ENCODE measurements at regions not wholly inside any gene's neighbourhood (a gene's known extent, or its start where the extent isn't known, plus 50 kb on each side); places are given as distances from the start of the nearest gene placed in this dataset.

DNA sequence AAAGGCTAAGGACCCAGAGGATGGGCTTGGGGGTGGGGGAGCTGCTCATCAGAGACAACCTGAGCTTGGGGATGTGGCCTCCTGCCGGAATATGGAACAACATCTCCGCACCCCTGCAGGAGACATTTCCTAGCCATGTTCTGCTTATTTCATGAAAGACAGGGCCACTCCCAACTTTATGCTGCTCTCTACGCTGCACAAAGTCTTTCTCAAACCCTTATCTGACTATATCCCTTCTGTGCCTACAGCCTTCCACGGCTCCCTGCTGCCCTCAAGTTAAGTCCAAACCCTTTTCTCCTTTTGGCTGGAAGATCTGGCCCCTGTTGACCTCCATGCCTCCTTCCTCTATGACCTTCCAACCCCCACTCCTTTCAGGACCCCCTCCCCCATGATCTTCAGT is 562.0 kb downstream of the MN1 start:
- ATAC-seq: peak; percentile 13; the same call in 2 of the 3 replicates
- TF ChIP-seq CSDC2 (CRISPR knock-in tag; IDR thresholded peaks at IDR 0.05): 0 out of 2 replicates have a peak, but pooled peaks have one; percentile 75
- TF ChIP-seq ZNF8 (CRISPR knock-in tag; IDR thresholded peaks at IDR 0.05): no peak
- no peak for TF ChIP-seq PPARA (CRISPR knock-in tag; IDR thresholded peaks at IDR 0.05; ENCODE audit: borderline replicate concordance)
- TF ChIP-seq, protein P1, sequence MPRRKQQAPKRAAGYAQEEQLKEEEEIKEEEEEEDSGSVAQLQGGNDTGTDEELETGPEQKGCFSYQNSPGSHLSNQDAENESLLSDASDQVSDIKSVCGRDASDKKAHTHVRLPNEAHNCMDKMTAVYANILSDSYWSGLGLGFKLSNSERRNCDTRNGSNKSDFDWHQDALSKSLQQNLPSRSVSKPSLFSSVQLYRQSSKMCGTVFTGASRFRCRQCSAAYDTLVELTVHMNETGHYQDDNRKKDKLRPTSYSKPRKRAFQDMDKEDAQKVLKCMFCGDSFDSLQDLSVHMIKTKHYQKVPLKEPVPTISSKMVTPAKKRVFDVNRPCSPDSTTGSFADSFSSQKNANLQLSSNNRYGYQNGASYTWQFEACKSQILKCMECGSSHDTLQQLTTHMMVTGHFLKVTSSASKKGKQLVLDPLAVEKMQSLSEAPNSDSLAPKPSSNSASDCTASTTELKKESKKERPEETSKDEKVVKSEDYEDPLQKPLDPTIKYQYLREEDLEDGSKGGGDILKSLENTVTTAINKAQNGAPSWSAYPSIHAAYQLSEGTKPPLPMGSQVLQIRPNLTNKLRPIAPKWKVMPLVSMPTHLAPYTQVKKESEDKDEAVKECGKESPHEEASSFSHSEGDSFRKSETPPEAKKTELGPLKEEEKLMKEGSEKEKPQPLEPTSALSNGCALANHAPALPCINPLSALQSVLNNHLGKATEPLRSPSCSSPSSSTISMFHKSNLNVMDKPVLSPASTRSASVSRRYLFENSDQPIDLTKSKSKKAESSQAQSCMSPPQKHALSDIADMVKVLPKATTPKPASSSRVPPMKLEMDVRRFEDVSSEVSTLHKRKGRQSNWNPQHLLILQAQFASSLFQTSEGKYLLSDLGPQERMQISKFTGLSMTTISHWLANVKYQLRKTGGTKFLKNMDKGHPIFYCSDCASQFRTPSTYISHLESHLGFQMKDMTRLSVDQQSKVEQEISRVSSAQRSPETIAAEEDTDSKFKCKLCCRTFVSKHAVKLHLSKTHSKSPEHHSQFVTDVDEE (CRISPR knock-in tag; IDR thresholded peaks at IDR 0.05): no peak
- TF ChIP-seq TOX (CRISPR knock-in tag; IDR thresholded peaks at IDR 0.05; ENCODE audit: borderline replicate concordance): no peak
- no peak for TF ChIP-seq BACH2 (CRISPR knock-in tag; IDR thresholded peaks at IDR 0.05; ENCODE audit: borderline replicate concordance)
- no peak for TF ChIP-seq TCF4 (CRISPR knock-in tag; IDR thresholded peaks at IDR 0.05; ENCODE audit: borderline replicate concordance)
- TF ChIP-seq ZFP3 (CRISPR knock-in tag; IDR thresholded peaks at IDR 0.05): no peak

DNA sequence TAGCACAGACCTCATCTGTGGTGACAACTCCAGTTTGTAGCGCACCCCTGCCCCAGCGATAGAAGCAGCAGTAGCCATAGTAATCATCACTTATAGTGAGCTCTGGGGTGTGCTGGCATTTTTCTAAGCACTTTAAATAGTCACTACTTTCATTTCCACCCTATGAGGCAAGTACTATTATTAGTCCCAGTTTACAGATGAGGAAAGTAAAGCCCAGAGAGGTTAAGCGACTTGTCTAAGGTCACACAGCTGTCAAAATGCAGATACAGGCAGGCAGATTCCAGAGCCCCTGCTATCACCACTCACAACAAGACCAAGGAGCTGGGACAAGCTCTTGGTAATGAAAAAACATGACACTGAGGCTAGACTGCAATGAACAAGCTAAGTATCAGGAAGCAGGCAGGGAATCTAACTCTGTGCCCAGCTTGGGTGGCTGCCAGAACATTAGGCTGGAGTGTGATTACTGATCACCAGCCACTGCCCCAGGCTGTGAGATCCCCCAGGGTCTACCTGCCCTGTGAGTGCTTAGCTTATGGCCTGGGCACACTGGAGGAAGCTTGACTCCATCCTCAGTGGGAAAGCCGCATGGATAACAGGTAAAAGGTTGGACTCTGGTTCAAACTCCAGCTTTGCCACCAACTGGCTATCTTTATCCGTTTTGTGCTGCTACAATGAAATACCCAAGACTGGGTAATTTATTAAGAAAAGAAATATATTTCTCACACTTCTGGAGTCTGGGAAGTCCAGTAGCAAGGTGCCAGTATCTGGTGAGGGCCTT is 561.1 kb downstream of the MN1 start:
- ATAC-seq: no peak
- TF ChIP-seq ZNF565 (CRISPR knock-in tag; conservative IDR thresholded peaks at IDR 0.05; ENCODE audit: low read depth): no peak
- no peak for TF ChIP-seq GLIS3 (CRISPR knock-in tag; IDR thresholded peaks at IDR 0.05)
- no peak for TF ChIP-seq PPARA (CRISPR knock-in tag; IDR thresholded peaks at IDR 0.05; ENCODE audit: borderline replicate concordance)
- TF ChIP-seq, protein P2, sequence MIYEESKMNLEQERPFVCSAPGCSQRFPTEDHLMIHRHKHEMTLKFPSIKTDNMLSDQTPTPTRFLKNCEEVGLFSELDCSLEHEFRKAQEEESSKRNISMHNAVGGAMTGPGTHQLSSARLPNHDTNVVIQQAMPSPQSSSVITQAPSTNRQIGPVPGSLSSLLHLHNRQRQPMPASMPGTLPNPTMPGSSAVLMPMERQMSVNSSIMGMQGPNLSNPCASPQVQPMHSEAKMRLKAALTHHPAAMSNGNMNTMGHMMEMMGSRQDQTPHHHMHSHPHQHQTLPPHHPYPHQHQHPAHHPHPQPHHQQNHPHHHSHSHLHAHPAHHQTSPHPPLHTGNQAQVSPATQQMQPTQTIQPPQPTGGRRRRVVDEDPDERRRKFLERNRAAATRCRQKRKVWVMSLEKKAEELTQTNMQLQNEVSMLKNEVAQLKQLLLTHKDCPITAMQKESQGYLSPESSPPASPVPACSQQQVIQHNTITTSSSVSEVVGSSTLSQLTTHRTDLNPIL (CRISPR knock-in tag; IDR thresholded peaks at IDR 0.05; ENCODE audit: low read depth): no peak
- no peak for TF ChIP-seq ZC3H10 (CRISPR knock-in tag; IDR thresholded peaks at IDR 0.05)
- no peak for TF ChIP-seq ZFP3 (CRISPR knock-in tag; IDR thresholded peaks at IDR 0.05)
- TF ChIP-seq ARNTL (CRISPR knock-in tag; IDR thresholded peaks at IDR 0.05; ENCODE audit: borderline replicate concordance, low read depth): no peak
- no peak for TF ChIP-seq TCF4 (CRISPR knock-in tag; IDR thresholded peaks at IDR 0.05; ENCODE audit: borderline replicate concordance)
- no peak for TF ChIP-seq CSDC2 (CRISPR knock-in tag; IDR thresholded peaks at IDR 0.05)
- no peak for TF ChIP-seq OSR1 (CRISPR knock-in tag; IDR thresholded peaks at IDR 0.05)
- TF ChIP-seq ZFP30 (CRISPR knock-in tag; IDR thresholded peaks at IDR 0.05): no peak
- no peak for TF ChIP-seq BACH2 (CRISPR knock-in tag; IDR thresholded peaks at IDR 0.05; ENCODE audit: borderline replicate concordance)

DNA sequence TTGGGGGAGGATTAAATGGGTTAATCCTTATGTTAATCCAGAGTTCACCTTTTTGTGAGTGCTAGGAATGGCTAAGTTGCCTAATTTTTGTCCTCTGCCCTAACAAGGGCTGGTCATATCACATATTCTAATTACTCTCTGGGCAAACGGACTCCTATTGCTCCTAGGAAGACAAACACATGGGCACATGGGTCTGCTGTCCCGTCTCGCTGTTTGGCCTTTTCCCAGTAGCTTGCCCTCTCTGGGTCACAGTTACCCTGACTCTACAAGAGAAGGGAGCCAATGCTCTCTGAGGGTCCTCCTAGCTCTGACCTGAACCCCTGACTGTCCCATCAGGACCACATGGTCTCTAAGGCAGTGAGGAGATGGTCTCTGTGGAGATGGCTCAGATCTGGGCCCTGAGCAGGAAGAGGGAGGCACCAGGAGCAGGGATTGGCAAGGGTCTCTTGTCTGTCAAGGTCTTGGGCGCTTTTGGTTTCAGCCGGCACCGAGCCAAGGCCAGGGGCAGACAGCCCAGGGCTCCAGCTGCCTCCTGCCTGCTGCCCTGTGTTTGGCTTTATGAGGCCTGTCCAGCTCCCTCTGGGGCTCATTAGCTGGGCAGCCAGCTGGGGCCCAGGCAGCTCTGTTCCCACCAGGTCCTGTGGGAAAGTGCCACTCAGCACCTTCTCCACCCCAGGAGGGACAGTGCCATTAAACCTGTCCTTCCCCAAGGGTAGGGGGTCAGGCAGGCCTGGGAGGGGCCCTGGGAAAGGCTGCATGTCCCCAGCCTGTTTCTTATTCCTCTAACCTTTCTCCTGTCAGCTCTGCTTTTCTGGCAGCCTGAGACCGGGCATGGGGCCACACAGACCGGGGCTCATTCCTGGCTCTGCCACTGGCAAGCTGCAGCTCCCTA is 559.9 kb downstream of the MN1 start:
- ATAC-seq: peak; percentile 53
- TF ChIP-seq SNAI2 (CRISPR knock-in tag; IDR thresholded peaks at IDR 0.05): 0 out of 2 replicates have a peak, but pooled peaks have one; percentile 52
- no peak for TF ChIP-seq TCF4 (CRISPR knock-in tag; IDR thresholded peaks at IDR 0.05; ENCODE audit: borderline replicate concordance)
- TF ChIP-seq, protein P1 (CRISPR knock-in tag; IDR thresholded peaks at IDR 0.05): peak; percentile 38; the same call in 1 of the 2 replicates

DNA sequence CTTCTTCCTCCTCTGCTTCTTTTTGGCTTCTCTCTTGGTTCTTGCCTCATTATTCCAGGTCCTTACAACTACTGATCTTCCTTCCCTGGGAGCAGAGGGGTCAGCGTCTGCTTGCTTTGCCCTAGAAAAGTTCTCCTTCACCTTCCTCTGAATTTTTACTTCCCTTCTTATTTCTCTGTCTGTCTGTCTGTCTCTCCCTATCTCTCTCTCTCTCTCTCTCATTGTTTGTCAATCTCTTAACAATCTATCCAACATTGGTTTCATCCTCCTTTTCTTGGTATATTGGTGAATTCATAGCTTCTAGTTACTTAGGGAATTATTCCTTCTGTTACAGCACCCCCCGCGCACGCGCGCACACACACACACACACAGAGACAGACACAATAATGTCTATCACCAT is 559.1 kb downstream of the MN1 start:
- no peak for ATAC-seq
- no peak for TF ChIP-seq GLIS3 (CRISPR knock-in tag; IDR thresholded peaks at IDR 0.05)
